HG03025 (cell line): ENCODE measurements at regions not wholly inside any gene's neighbourhood (a gene's known extent, or its start where the extent isn't known, plus 50 kb on each side); places are given as distances from the start of the nearest gene placed in this dataset.
"Not testable (repeated sequence)": the region's sequence is repeated elsewhere in the genome, so short reads cannot be mapped to it uniquely, and the experiment has no call there.

Experiments used
- ATAC-seq: cut with Tn5 transposase; IDR thresholded peaks from one replicate; pipeline ENCODE4 v1.9.1; 2021; ENCODE audit warnings: mild to moderate bottlenecking, moderate library complexity; ENCODE audit not compliant: unreplicated experiment, low FRiP score

DNA sequence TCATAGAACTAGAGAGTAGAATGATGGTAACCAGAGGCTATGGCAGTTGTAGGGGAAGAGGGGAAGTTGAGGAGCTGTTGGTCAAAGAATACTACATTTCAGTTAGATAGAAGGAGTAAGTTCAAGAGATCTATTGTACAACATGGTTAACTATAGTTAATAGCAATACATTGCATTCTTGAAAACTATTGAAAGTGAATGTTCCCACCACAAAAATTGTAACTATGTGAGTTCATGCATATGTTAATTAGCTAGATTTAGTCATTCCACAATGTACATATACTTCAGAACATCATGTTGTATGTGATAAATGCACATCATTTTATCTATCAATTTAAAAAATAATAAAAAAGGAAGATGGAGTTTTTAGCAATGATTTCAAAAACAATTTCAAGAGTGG is 125.3 kb upstream of the IL15 start:
- no peak for ATAC-seq

DNA sequence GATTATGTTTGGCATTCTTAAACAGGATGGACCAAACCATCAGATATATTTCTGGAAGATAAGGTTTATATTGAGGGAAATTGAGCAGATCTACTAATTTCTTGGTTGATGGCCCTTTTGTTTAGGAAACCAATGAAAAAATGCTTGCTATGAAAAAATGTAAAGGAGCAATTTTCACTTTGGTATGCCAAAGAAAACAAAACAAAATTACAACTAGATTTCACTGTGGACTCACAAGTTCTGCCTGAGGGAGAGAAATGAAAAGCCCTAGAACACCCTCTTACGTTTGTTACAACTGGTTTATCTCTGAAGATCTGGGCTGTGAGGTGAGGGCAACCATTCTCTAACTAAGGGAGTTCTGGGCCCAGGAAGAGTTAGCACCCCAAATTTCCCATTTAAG is 122.5 kb upstream of the IL15 start:
- ATAC-seq = no peak

DNA sequence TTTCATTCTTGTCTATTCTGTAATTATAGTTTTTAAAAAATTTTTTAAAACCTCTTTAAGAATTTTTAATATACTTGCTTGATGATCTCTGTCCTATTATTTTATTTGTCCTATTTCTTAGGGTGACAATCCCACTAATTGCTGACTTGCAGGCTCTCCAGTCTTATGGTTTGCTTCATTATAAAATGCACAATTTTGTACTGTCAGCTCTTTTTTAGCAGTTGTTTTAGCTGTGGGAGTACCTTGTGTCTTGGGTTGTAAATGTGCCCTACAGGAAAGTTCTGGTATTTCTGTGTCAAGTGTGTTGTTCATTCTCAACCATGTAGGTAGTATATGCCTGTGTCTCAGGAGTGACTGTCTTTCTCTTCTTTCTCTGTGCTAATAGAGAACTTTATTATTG is 118.2 kb upstream of the IL15 start:
- no peak for ATAC-seq

DNA sequence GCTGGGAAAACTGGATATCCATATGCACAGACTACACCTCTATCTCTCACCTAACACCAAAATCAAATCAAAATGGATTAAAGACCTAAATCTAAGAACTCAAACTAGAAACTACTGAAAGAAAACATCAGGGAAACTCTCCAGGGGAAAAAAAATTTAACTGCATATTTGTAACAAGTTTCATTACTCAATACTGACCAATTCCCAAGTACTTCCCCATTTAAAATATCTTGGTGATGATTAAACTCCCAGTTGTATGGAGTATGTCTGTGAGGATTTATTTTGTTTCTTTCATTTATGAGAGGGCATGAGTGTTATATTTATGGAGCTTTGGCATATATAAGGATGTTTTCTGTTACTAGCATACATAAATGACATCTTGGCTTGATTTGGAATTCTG is 112.3 kb upstream of the IL15 start:
- ATAC-seq = no peak

DNA sequence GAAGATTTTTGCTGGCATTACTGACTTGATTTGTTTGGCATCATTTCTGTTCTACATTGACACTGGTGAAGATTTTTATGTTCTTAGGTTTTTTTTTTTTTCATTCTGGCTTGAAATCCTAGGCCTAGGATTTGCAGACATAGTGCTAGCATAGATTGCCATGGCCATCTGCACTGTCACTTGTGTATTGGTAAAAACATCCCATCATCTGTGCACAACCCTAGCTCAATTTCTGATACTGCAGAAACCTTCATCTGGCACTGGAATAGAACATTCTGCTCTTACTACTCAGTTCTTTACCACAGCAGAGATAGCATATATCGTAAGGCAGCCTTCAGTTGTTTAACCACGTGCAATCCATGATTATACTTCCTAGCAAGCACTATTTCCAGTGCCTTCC is 111.5 kb upstream of the IL15 start:
- no peak for ATAC-seq

DNA sequence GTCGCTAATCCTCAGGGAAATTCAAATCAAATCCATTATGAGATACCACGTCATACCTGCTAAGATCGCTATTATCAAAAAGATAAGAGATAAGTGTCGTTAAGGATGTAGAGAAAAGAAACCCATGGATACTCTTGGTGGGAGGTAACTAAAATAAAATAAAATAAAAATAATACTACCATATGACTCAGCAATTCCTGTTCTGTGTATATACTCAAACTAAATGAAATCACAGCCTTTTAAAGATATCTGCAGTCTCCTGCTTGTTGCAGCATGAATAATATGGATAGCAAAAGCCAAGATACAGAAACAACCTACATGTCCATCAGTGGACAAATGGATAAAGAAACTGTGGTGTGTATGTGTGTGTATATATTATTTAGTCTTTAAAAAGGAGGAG is 105.8 kb upstream of the IL15 start:
- no peak for ATAC-seq

DNA sequence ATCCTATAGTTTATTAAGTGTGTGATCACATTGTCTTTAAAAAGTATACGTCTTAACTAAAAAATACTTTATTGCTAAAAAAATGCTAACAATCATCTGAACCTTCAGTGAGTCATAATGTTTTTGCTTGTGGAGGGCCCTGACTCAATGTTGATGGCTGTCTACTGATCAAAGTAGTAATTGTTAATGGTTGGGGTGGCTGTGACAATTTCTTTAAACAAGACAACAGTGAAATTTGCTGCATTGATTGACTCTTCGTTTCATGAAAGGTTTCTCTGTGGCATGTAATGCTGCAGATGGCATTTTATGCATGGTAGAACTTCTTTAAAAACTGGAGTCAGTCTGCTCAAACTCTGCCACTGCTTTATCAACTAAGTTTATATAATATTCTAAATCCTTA is 101.4 kb upstream of the IL15 start:
- no peak for ATAC-seq

DNA sequence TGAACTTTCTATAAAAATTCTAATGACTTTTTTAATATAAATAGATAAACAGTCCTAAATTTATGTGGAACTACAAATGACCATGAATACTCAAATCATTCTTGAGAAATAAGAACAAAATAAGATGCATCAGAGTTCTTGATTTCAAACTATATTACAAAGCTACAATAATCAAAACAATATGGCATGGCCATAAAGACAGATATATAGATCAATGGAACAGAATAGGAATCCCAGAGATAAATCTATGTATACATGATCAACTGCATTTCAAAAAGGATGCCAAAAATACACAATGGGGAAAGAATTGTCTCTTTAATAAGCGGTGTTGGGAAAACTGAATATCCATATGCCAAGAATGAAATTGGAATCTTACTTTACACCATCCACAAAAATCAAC is 98.4 kb upstream of the IL15 start:
- ATAC-seq = no peak

DNA sequence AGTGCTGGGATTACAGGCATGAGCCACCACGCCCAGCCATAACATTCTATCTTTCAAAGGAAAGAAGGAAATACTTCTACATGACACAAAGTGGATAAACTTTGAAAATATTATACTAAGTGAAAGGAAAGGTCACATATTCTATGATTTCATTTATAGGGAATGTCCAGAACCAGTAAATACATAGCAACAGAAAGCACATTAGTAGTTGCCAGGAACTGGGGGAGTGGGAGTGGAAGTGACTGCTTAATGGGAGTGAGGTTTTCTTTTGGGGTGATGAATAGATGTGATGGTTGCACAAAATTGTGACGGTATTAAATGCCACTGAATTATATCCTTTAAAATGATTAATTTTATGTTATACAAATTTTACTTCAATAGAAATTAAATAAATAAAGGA is 95.7 kb upstream of the IL15 start:
- no peak for ATAC-seq

DNA sequence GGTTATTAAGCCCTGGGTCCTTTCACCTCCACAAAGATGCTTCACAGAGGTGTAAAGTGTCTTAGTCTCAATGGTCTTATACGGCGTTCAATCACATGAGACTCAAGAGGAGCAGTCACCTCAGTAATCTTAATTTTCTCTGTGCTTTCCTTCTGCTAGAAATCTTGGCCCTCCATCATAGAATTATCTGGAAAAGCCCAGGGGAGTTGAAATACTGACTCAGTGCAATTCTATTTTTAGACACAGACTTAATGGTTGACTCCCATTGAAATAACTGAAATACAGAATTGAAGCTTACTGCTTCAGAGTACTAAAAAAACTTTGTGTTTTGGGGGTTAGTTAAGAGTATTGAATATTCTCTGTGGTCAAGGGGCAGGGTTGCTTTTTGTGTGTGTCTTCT is 94.5 kb upstream of the IL15 start:
- ATAC-seq = no peak

DNA sequence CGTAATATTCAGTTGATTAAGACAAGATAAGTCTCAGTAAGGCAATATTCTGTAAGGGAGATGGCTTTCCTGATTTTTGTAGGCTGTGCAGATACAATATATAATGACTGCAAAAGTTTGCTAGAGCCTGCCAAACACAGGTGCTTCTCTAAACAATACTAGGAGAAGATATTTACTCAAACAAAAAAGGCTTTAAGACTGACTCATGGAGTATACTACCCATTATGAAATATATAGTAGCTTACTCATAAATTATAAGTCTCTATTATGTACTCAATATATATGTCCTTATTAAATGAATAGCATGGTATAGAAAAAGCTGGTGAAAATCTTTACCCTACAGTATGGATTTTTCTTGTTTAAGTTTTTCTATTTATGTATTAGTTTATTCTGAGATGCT is 93.2 kb upstream of the IL15 start:
- no peak for ATAC-seq

DNA sequence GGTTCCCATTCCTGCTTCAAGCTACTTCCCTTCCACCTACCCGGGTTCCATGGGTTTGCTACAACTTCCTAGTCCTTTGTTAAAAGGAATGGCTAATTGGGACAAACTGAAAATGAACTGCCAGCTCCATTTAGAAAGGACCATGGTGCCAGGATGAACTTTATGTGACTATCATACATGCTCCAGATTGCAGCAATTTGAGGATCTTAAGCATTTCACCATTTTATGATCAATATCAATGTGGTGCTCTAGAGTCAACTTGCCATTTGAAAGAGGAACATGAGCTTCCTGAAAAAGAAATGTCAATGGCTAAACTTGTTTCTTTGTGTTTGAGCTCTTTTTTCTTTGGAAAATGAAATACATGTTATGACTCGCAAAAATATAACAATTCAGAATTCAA is 92.7 kb upstream of the IL15 start:
- ATAC-seq = no peak

DNA sequence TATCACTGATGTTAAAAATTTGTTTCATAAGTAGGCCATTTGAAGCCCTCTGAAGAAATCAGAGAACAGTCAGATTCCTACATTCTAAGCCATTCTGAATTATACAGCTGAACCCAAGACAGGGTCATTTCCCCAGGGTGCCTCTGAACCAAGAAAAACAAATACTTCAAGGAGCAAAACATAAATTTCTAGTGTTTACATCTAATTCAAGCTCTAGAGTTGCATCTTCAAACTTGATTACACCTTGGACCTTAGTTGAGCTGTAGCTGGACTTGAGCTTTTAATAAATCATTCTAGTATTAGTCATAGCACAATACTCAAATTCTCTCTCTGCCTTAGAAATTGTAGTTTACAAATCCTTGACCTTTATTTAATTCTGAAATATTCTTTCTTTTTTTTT is 87.6 kb upstream of the IL15 start:
- no peak for ATAC-seq

DNA sequence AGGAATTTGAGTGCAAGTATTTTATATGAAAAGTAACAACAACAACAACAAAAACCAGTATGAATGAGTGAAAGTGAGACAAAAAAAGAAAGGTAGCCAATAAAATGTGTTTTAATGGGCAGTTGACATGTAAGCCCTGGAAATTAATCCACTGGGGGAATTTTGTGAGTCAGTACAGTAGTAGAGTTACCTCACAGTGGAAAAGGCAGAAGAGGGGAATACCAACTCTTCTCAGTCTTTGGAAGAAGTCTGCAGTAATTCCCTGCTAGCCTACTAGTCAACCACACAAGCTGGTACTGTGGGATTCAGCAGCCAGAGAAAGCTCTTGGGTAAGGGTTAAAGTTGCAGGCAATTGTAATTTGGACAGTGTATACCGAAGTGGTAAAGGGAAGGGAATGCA is 76.3 kb upstream of the IL15 start:
- ATAC-seq = no peak

DNA sequence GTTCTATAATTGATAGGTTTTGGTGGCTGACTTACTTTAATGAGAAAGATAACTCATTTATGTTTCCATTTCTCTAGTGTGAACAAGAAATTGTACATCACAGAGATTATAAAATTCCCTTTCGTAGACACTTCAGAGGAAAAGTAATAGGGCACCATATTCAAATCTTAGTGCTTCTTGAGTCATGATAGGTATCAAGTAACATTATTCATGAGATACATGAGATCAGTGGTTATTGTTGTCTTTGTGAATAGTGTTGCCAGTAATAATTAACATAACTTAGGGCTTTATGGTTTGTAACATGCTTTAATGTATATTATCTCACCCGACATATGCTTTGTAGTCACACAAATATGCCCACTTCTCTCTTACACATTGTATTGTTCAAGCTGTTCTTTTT is 73.7 kb upstream of the IL15 start:
- ATAC-seq = no peak

DNA sequence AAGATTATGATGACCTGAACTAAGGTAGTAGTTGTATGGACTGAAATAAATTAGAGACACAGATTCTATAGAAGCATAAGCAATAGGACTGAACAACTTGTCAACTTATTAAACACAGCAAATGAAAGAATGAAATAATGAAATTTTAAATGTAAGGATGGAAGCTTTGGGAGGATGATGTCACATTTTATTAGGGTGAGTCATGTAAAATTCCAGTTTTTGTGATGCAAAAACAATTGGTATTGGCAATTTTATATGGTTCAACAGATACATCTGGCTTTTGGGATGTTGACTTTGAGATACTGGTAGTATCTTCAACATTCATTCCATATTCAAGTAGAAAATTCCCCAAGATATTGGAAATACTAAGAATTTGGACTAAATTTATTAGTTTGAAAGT is 72.7 kb upstream of the IL15 start:
- ATAC-seq = no peak

DNA sequence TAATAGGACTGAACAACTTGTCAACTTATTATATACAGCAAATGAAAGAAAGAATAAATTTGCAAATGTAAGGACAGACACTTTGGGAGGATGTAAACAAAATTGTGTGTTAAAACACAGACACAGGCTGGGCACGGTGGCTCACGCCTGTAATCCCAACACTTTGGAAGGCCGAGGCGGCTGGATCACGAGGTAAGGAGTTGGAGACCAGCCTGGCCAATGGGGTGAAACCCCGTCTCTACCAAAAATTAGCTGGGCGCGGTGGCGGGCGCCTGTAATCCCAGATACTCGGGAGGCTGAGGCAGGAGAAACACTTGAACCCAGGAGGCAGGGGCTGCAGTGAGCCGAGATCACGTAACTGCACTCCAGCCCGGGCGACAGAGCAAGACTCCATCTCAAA is 71.4 kb upstream of the IL15 start:
- not testable (repeated sequence) for ATAC-seq

DNA sequence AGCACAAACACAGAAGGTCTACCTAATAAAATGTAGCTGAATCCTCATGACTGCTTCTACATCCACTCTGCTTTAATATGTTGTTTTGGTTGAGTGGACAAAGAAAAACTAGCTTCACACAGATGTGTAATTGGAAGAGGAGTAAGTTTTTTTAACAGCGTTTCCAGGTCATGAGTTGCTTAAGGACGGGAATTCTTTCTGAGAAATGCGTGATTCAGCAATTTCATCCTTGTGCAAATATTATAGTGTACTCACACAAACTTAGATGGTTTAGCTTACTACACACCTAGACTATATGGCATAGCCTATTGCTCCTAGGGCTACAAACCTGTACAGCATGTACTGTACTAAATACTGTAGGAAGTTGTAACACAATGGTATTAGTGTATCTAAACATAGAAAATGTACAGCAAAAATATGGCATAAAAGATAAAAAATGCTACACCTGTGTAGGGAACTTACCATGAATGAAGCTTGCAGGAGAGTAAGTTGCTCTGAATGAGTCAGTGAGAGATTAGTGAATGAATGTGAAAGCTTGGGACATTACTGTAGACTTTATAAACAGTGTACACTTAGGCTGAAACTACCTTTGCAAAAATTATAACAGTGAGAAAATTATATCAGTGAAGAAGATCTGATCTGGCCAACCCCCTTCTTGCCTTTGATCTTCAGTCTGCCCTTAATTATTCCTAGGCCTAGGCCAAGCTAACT is 70.8 kb upstream of the IL15 start:
- no peak for ATAC-seq

DNA sequence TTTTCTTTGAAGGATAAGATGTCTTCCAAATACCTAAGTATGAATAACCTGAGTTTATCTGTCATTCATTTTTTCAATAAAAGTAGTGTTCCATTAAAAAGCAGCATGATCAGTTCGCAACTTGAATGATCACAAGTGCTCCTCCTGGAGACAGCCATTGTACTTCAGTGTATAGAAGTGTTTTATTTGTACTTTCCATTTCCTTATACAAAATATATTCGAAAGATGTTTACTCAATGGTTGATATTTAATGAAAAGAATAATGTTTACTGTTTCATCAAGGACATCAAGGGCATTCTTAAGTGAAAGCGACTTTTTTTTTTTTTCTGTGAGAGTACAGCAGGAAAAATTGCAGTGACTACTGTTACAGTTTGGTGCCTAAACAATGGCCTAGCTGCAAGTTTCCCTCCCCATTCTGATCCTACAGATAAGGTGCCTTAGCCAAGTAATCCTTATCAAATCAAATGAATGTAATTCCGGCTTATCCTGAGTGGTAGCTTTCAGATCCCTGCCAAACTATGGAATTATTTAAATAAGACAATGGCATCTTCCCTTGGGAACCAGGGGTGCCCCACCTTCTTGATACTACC is 69.0 kb upstream of the IL15 start:
- ATAC-seq = no peak

DNA sequence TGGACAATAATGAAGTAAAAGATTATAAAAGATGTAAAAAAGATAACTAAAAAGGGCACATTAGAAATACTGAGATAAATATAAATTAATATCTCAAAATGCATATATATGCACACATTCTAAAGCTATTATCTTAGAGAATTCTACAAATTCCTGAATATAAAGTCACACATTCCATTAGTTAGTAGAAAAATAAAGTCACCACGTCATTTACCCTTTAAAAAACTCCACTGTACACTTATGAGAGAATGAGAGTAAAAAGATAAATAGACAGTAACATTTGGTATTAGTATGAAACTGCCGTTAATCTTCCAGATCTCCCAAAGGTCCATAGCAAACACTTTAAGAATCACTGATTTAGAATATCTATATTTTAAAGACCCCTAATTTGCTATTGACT is 67.2 kb upstream of the IL15 start:
- ATAC-seq = no peak

DNA sequence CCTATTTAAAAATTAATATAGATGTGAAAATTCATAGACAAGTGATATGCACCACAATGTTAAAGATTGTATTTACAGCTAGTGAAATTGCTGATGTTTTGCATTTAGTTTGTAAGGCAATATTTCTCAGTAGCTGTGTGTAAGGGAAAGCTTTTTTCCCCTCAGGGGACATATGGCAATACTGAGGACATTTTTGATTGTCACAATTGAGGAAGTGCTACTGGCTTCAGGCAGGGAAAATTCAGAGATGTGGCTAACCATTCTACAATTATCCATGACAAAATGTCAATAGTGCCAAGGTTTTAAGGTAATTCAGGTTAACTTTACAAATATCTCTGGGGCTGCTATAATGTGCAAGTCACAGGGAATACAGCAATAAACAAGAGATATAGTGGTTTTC is 66.1 kb upstream of the IL15 start:
- ATAC-seq = no peak

DNA sequence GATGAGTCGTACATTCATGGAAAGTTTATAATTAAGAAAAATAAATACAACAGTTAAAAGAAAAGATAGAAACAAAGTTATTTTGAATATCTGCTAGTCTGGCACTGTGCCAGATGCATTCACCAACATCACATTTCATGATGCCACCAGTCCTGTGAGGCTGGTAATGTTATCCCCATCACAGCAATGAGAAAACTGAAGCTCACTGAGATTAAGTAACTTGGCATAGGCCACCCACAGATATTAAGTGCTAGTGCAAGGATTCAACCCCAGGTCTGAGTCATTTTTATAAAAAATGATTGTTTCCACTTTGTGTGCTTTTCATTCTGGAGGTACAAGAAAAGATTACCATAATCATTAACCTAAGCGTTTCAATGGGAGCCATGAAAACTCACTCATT is 65.0 kb upstream of the IL15 start:
- no peak for ATAC-seq

DNA sequence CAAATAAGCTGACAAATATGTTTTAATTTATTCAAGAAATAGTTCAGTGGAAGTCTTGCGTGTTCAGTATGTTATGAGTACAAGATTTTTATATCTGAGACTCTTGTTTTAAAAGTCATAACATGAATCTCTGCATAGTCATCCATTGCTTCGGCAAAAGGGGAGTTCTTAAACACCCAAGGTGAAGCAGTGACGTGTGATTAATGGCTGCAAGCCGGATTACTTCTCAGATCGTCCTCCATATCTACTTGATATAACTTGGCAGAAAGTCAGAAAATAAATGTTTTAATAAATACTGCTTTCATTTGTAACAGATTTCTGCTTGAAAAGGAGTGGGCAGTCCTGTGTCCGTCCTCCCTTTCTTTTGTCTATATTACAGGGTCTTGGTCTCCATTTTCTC is 64.6 kb upstream of the IL15 start:
- no peak for ATAC-seq
